Endometrium (tissue), 2 donors: ENCODE measurements at regions not wholly inside any gene's neighbourhood (a gene's known extent, or its start where the extent isn't known, plus 50 kb on each side); places are given as distances from the start of the nearest gene placed in this dataset.
A peak's percentile ranks its signal among the peaks of the same experiment; 100 is the strongest.

Source experiments
- FAIRE-seq: peaks from 2 replicates; lab custom pipeline; 2012; peaks lifted over from hg19 to GRCh38; lab: Jason Lieb, UNC
- donor health status: control.
- donor health status: control.

DNA sequence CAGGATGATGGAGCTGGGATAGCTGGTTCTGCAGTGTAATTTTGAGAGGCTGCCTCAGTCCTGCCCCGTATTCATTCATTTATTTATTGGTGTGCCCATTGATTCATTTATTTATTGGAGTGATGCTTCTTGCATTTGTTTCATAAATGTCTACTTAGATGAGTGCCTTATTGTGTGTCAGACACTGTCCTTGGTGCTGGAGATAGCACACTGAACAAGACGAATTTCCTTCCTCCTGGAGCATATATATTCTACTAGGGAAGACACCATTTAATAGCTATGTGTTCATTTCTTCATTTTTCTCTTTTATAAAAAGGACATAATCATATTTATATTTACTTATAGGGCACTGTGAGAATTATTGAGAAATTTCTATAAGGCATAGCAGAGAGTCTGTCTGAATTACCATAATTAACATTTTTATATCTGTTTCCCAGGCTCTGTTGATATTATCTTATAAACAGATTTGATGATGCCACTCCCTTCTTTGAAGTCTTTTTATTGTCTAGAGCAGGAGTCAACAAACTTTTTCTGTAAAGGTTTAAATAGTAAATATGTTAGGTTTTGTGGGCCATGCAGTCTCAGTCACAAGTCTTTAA, 433.9 kb upstream of the ZNF608 start:
- no peak for FAIRE-seq

DNA sequence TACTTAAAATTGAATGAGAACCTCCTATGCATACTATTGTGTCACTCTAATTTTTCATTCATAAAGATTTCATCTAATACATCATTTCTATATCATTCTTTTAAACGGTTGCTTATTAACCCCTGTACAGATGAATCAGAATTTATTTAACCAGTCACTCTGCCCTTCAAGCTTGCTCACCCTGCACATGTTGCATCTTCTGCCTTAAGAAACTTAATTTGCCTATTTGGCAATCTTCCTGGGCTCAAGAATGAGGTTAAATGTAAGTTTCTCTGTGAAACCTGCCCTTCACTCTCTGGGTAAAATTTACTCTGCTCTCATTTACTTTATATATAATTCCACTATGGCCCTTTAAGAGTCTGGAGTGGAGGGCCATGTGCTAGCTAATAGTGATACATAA, 434.7 kb upstream of the ZNF608 start:
- no peak for FAIRE-seq

DNA sequence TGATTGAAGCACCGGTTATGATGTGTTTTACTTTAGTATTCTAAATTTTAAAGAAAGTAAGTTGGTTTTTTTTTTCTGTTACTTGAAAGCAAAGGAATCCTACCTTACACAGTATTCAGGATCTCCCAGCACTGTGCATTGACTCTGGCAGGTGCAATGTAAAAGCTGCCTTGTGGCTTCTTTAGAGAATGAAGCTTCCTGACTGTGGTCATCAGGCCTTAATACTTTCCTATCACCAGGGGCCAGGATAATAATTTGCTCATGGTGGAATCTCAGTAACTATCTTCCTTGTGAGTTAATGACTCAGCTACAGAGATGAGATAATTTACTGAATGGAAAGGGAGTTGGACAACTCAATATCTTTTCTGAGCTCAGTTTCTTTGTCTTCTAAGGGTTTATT, 435.5 kb upstream of the ZNF608 start:
- FAIRE-seq = no peak

DNA sequence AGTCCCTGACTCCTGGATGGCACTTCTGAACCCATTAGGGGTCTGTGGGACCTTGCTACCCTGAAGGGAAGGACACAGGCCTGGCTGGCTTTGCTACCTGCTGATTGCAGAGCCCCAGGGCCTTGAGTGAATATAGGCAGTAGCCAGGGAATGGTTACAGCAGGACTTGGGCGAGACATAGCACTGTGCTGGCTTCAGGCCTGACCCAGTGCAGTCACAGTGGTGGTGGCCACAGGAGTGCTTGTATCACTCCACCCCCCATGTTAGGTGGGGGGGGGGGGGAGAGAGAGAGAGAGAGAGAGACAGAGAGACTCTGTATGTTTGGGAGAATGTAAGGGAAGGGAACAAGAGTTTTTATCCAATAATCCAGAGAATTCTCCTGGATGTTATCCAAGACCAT, 439.3 kb upstream of the ZNF608 start:
- no peak for FAIRE-seq

DNA sequence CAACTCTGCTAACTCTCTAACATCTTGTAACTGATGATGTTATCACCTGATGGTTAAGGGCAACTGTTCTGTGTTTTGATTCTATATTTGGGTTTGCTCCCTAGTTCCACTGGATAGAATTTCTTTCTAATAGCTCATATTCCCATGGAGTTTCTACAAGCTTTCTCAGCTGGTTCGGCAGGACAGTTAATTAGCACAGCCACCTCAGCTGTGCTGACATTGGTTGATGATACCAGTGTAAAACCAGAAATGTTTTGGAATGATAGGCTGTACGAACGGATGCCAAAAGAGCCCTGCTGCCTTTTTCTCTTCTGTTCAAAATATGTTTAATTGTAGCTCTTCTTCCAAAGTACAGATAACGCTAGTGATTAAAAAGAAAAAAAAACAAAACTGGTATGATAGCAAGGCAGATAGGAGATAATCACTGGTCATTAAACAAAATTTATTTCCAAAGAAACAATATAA, 440.5 kb upstream of the ZNF608 start:
- peak; percentile 18 for FAIRE-seq

DNA sequence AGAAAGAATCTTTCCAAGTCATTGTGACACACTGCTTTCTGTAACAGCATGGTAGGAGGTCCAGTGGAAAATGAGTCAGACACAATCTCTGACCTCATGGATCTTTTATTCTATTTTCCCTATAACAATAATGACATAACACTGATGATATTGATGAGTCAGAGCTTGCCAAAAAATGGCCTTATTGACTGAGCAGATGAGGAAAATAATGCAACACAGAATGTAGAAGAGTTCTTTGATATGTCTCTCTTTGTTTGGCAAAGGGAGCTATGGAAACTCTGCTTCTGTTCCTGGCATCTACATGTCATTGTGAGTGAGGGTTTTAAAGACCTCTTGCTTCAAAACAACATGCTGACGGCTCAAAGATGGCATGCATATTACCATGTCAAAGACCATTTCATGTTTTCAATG, 443.1 kb upstream of the ZNF608 start:
- no peak for FAIRE-seq

DNA sequence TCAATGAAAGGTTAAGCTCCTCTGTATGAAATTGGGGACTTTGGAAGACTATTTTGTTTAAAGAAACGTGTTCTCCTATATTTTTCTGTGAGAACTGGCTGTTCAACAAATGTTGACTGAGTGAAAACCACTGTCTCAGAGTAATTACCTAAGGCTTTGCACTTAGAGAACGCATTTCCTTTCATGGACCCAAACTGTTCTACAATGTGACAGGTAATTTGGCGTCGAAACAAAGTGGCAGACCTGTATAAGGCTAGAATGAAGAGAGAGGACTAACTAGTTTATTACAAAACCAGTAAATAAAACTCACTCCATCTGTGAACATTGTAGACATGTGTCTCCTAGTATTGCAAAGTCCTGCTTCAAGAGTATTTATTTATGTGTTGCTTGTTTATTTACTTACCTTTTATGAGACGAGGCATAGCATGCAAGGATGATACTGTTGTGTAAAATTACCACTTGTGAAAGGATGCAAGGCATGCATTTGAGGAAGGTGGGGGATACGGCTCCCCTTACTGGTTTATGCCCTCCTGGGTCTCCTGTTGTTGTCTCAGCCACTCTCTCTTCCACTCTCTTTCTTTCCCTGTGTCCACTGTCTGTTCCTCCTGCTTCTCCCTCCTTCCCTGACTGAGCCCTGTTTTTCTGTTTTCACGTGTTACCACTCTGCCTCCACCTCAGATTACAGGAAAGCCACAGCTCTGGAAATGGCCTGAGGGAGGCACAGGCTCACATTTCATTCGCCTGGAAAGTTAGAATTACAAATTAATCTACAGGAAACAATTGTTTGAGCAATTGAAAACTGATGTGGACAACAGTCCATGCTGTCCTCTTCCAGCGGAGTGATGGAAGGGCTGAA, 444.0 kb upstream of the ZNF608 start:
- no peak for FAIRE-seq

DNA sequence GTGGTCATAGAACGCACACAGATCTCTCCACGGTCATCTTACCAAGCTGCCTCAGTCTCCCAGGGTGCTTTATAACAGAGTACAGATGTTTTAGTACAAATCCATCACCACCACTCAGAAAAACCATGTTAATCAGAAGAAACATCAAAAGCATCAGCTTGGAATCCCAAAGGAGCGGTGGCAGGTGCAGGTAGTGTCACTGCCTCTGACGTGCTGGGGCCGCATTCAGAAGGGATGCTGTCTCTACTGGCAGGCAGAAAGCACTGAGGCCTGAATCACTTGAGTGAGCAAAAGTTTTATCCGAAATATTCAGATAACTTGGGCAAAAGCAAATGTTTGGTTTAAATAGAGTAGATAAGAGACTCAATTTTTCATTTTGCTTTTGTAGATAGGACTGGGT, 448.4 kb upstream of the ZNF608 start:
- FAIRE-seq = no peak

DNA sequence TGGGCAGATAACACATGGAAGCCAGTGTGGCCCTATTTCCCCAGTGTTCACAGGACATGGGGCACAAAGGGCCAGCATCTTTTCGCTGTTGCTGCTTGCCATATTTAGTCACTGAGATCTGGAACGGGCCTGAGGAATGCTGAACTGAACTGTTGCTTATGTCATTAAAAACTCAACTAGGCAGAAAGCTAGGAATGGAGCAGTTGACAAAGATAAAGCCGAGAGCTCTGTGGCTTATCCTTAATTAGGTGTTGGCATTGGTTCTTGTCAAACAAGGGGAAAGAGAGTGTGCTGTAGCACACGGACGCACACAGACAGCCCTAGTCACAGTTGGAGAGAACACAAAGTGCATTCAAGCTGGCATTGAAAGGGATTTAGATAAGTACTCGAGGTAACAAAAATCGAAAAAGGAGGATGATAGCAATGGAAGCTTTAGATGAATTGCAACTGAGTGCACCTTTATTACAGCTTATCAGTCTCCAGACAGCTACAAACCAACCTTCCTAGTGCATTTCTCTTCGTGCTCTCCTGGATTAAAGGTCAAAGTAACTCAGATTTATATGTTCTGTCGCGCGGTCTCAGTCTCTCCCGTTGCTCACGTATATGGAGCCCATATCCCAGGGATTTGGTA, 450.2 kb upstream of the ZNF608 start:
- no peak for FAIRE-seq

DNA sequence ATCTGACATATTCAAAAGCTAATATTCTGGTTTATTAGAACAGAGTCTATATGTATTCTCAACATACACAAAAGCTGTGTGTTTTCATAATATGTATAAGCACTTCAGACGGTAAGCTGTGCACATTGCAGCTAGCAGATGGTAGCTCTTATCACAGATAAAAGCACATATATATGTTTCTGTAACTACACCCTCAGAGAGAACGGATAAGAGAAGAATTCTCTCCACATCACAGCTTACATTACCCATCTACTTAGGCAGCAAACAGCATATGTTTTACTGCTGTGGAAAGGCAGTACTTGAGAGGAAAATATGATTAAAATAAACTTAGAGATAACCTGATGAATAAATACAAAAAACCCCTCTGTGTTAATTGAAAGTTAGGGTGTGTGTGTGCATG, 450.9 kb upstream of the ZNF608 start:
- FAIRE-seq = no peak

DNA sequence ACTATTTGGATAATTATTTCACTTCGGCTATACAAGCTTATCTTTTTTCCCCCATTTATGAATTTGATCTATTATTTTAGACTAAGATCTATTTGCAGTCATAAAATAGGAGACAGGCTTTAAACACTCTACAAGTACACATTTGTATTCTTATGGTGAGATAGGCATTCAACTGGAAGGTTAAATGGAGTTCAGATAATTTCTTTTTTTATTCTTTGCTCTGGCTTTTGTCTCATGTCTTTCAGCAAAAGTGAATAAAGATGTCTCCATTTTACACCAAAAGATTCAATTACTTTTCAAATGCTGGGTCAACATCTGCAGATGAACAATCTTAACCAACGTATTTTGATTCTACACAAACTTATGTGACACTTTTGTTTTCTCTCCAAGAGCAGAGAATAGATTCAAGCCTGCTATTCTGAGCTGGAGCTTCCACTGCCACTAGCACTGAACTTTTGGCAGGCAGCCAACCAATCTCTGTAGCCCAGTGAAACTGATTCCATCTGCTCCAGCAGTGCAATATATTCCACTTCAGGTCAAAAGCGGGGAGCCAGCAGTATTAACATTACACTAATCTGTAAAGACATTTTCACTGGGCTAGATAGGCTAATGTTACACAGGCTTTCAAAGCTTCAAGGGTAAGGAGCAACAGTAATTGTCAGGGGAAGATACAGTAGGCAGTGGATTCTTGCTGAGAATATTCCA, 452.0 kb upstream of the ZNF608 start:
- FAIRE-seq = peak; percentile 77

DNA sequence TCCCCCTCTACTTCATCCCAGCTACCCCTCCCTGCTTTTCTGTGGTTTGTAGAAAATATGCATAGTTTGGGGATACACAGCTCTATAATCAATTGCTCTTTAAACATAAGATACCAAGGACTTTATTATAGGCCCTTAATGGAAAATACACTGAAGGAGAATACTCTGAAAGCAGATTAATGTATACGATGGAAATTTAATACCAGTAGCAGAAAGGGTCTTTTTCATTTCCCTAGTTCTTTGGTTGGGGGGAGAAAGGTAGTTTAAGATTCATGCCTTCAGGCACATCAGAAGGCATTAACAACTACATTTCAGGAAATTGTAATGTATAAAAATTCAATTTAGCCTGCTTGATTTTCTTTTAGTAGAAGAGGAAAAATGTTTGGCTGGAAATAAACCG, 452.9 kb upstream of the ZNF608 start:
- FAIRE-seq = no peak

DNA sequence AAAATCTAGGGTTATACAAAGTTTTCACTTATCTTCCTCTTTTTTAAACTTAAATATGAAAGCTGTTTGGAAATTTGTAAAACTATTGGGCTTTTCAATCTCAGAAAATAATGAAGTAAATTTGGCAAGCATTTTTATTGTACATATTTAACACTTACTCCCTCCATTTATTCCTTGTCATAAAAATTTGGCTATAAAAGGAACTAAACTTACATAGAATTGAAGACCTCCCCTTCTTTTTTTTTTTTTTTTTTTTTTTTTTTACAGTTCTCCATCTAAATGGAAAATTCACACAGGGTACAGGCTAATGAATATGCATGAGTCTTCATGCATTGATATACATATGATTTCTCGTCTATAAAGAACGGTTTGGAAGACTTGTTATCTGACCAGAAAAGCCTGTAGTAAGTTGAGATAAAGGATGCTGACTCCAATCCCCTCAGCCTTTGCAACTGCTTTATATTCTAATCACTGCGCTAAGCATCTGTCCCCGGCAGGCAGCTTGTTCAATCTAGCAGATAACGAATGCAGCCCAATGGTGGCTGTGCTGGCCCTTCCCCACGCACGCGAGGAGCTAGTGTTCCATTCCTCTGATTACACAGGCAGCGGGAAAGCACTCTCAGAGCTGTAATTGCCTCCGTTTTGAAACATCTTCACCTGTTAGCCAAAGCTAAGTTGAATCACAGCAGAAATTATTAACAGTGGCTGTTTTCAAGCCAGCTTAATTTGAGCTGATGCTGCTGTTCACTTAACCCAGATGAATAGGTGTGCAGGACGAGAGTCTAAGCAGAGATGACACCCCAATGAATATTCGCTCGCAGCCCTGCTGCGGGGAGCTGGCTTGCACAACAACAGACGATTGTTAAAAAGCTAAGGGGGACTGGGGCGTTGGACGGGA, 453.8 kb upstream of the ZNF608 start:
- peak; percentile 8 for FAIRE-seq

DNA sequence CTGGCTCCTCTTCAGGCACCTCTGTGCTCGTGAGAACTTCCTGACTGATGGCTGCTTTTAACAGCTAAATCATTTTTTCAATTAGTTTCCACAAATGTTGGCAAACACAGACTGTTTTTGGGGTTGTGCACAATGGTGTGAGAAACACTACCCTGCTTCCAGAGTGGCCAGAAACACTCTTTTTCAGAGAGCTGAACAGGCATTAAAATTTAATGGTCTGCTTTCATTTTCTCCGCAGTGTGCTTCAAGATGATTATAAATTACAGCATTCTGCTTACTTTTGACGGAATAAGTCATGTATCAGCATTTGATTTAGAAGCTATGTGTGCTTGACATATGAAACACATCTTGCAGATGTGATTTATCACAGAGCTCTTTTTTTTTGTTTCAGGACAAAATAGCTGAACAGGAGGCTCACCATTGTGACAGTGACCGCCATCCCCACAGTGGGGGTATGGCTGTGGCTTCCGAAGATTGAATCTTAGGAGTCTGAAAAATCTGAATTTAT, 454.5 kb upstream of the ZNF608 start:
- no peak for FAIRE-seq

DNA sequence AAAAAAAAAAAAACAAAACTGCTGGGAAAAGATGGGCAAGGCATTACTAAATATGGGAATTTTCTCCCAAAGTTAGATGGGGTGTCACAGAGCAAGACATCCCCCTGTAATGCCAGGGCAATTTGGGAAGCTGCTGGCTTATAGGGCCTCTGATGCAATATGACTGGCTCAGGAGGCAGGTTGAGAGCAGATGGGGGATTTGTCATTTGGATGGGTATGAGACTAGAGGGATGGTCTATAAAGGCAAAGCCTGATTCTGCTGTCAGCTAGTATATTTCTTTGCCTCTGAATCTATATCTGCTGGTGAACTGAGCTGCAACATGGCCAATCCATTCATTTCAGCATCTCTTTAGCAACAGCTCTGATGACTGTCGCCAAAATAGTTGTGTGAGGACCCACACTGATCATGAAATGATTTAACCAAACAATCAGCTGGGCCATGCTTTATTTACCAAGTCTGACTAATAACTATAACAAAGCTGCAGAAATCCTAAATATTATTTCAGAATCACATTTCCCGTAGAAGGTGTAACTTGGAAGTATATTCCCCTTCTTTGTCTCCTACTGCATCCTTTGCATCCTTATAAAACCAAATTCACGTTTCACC, 455.1 kb upstream of the ZNF608 start:
- no peak for FAIRE-seq

DNA sequence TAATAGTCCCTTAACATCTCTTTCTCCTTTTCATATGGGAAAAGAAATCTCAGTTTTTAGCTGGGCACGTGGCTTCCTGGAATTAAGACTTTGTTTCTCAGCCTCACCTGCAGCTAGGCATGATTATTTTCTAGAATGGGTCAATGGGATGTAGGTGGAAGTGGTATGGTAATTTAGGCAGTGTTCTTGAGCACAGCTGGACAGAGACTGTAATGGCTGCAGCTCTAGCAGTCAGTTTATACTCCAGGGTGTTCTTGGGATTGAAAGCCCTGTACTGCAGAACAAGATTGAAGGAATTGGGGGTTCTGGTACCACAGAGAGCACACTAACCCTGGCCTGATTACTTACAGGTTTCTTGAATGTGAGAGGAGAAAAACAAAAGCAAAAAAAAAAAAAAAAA, 455.9 kb upstream of the ZNF608 start:
- FAIRE-seq = no peak

DNA sequence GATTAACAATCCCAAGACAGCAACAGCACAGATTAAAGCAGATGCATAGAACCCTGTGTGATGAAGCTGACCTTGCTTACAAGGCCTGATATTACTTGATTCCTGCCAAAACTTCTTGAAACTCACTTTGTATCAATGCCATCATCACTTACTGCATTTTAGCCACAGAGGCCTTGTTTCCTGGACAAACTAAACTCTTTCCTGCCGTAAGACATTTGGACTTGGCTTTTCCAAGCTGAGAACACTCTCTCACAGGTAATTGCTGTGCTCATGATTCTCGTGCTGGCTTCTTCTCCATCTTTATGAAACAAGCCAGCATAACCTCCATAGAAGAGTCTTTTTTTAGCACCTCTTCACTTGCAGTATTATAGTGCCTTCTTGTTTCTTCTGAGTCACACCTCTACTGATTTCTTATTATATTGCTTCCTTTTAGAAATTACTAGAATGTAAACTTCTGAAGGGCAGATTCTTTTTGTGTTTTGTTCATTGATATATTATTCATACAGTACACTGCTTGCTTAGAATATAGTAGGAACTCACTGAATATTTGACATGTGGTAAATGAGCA, 456.5 kb upstream of the ZNF608 start:
- no peak for FAIRE-seq

DNA sequence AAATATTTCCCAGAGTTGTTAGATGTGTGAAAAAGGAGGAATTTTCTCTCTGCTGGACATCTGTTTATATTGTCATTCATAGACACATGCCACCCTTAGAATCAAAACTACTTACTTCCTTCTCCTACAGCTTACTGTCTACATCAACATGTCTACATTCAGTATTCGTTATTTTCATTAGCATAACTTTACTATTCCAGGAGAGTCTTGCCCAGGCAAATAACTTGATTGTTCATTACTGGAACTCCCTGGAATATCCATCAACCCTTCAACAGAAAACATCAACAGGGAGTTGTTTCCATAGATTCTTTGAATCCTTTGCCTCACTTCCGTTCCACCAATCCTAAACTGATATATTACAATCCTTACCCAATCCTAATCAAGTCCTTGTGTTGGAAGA, 457.5 kb upstream of the ZNF608 start:
- FAIRE-seq = no peak

DNA sequence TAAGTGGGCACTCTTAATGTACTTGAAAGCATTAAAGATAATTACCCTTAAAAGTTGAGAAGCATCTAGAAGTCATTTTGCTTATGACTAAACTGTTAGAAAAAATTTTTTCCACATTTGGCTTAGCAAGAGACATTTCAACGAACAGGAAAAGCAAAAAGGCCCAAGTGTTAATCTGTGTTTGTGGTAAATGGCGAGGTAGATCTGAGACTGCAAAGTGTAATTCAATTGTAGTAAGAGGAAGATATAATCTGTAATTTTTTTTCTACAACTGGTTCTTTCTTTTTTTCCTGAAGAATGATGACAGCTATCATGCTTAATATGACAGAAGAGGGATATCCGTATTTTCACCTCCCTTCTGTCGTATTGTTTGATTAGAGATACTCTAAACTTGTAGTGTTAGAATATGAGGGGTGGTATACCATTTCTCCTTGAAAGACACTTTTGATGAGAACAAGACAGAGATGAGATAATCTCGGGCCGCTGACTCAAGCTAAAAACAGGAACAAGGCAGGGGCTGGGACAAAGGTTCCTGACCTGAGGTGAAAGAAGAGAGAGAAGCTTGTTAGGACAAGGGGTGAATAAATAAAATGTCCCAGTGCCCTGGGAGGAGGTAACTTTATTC, 459.3 kb upstream of the ZNF608 start:
- no peak for FAIRE-seq

DNA sequence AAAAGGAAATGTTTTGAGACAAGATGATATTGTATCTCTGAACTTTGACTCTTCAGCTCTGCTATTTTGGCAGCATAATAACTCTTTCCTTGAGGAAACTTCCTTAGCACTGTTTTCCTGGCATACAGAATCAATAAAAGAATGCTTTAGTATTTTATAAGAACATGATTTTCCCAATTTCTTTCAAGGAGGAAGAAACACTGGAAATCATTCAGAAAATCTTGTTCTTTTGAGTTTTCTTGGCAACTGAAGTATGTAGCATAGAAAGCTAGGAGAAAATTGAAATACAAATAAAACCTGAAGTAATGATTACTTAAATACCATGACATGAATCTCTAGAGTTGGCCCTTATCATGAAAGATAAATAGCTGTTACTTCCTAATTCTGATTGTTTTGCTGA, 461.4 kb upstream of the ZNF608 start:
- FAIRE-seq = no peak
